Neutrophil (primary cell): ENCODE measurements at regions not wholly inside any gene's neighbourhood (a gene's known extent, or its start where the extent isn't known, plus 50 kb on each side); places are given as distances from the start of the nearest gene placed in this dataset.

Source experiments
- H3K27ac ChIP-seq: fragments of 200-600 bp; sonication (generic); 2 replicates; pipeline ENCODE4 v1.5.1; 2016; ENCODE audit warnings: mild to moderate bottlenecking, moderate library complexity
- H3K27me3 ChIP-seq: fragments of 200-600 bp; sonication (generic); 2 replicates; pipeline ENCODE4 v1.6.0; 2016; ENCODE audit warnings: mild to moderate bottlenecking
- H3K36me3 ChIP-seq: fragments of 200-600 bp; sonication (generic); 2 replicates; pipeline ENCODE4 v1.5.1; 2017
- H3K4me1 ChIP-seq, 2 experiments: fragments of 200-600 bp in 1 of 2; sonication (generic) in 1 of 2; 1 replicate in 1 of 2; 2 replicates in 1 of 2; pipeline versions ENCODE4 v1.5.1 to v1.6.1; 2013 to 2016; ENCODE audit warnings: low read depth in 1 of 2, low read length in 1 of 2, mild to moderate bottlenecking in 1 of 2, moderate library complexity in 1 of 2; ENCODE audit not compliant: control insufficient read depth in 1 of 2, insufficient read depth in 1 of 2
- H3K4me3 ChIP-seq, 2 experiments: fragments of 200-600 bp in 1 of 2; sonication (generic) in 1 of 2; 1 replicate in 1 of 2; 2 replicates in 1 of 2; pipeline ENCODE4 v1.5.1; 2013 to 2016; ENCODE audit warnings: low read depth in 1 of 2, low read length in 1 of 2, mild to moderate bottlenecking in 1 of 2, moderate library complexity in 1 of 2
- H3K9me3 ChIP-seq: fragments of 200-600 bp; sonication (generic); 2 replicates; pipeline ENCODE4 v1.5.1; 2016
- TF ChIP-seq, protein P1 (sequence below): fragments of 200-600 bp; sonication (generic); IDR thresholded peaks from 2 replicates; pipeline ENCODE4 v1.5.1; 2016; ENCODE audit warnings: antibody characterized with exemption

GRCh38 chr2:6214471-6214870, 522.3 kb downstream of the SOX11 start:
- H3K9me3 ChIP-seq = no peaks in the 10 kb centered on the region
- H3K27me3 ChIP-seq = no peaks in the 10 kb centered on the region
- H3K27ac ChIP-seq = no peak overlapping the region

GRCh38 chr2:6215053-6215452, 522.9 kb downstream of the SOX11 start:
- Histone ChIP-seq H3K4me1 (no peaks in the 10 kb centered on the region), H3K9me3 (no peaks in the 10 kb centered on the region), H3K36me3 (no peaks in the 10 kb centered on the region), H3K27me3 (no peaks in the 10 kb centered on the region), H3K27ac (no peak overlapping the region), H3K4me3 (no peak overlapping the region)
- TF ChIP-seq, protein P1, sequence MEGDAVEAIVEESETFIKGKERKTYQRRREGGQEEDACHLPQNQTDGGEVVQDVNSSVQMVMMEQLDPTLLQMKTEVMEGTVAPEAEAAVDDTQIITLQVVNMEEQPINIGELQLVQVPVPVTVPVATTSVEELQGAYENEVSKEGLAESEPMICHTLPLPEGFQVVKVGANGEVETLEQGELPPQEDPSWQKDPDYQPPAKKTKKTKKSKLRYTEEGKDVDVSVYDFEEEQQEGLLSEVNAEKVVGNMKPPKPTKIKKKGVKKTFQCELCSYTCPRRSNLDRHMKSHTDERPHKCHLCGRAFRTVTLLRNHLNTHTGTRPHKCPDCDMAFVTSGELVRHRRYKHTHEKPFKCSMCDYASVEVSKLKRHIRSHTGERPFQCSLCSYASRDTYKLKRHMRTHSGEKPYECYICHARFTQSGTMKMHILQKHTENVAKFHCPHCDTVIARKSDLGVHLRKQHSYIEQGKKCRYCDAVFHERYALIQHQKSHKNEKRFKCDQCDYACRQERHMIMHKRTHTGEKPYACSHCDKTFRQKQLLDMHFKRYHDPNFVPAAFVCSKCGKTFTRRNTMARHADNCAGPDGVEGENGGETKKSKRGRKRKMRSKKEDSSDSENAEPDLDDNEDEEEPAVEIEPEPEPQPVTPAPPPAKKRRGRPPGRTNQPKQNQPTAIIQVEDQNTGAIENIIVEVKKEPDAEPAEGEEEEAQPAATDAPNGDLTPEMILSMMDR = no peak

More at GRCh38 chr2:6214471-6214870, 522.3 kb downstream of the SOX11 start:
- Histone ChIP-seq H3K4me1 (no peaks in the 10 kb centered on the region), H3K36me3 (no peaks in the 10 kb centered on the region), H3K4me3 (no peak overlapping the region)
- TF ChIP-seq, protein P1 = no peak

DNA sequence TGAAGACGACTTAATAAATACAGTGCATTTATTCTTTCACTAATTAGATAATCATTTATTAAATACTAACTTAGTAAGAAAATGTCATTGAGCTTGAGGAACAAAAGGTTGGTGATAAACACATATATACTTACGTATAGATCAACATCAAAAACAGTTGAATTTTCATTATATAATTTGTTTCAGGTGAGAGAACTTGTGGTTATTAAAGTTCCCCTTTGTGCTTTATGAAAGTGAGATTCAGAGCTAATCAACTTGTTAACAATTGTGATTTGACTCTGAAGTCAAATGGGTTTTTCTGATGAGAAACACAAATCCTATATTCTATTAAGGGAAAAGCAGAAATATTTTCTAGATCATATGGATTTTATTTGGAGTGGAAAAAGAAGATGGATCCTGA, 524.0 kb downstream of the SOX11 start:
- Histone ChIP-seq H3K4me3 (no peak overlapping the region), H3K27ac (no peak overlapping the region), H3K36me3 (no peaks in the 10 kb centered on the region), H3K4me1 (no peaks in the 10 kb centered on the region), H3K9me3 (no peaks in the 10 kb centered on the region), H3K27me3 (no peaks in the 10 kb centered on the region)
- TF ChIP-seq, protein P1 = no peak

- H3K4me3 ChIP-seq = no peak overlapping the region
- H3K9me3 ChIP-seq = no peaks in the 10 kb centered on the region
- no peak overlapping the region for H3K27ac ChIP-seq
- H3K4me1 ChIP-seq = no peaks in the 10 kb centered on the region
- H3K36me3 ChIP-seq = no peaks in the 10 kb centered on the region
- no peaks in the 10 kb centered on the region for H3K27me3 ChIP-seq
- TF ChIP-seq, protein P1 = no peak
Observed at GRCh38 chr2:6218926-6219325, 526.7 kb downstream of the SOX11 start.

DNA sequence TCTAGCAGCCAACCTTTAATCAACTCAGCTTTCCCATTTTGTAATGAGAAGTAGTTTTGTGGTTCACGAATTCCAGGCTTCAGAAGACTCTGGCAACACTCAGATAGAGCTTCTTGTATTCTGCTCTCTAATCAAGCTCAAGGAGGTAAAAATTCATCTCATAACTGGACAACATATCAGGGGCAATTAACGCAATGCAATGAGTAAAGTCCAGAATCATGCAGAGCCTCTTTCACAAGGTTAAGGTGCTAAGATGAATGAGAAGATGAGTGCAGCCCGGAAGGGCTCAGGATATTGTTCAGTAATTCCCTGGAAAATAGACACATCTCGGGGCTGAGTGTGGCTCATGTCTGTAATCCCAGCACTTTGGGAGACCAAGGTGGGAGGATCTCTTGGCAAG, 527.7 kb downstream of the SOX11 start:
- no peaks in the 10 kb centered on the region for H3K9me3 ChIP-seq
- H3K36me3 ChIP-seq = no peaks in the 10 kb centered on the region
- no peaks in the 10 kb centered on the region for H3K27me3 ChIP-seq
- no peak overlapping the region for H3K27ac ChIP-seq
- TF ChIP-seq, protein P1 = no peak
- H3K4me1 ChIP-seq = no peaks in the 10 kb centered on the region
- H3K4me3 ChIP-seq = no peak overlapping the region

GRCh38 chr2:6222296-6222695, 530.1 kb downstream of the SOX11 start:
- H3K4me3 ChIP-seq = no peak overlapping the region

More at GRCh38 chr2:6222296-6222695, 530.1 kb downstream of the SOX11 start:
- Histone ChIP-seq H3K27me3 (no peaks in the 10 kb centered on the region), H3K27ac (no peak overlapping the region), H3K36me3 (no peaks in the 10 kb centered on the region), H3K9me3 (no peaks in the 10 kb centered on the region), H3K4me1 (no peaks in the 10 kb centered on the region)
- TF ChIP-seq, protein P1 = no peak
